GM21576 (cell line): ENCODE measurements at regions not wholly inside any gene's neighbourhood (a gene's known extent, or its start where the extent isn't known, plus 50 kb on each side); places are given as distances from the start of the nearest gene placed in this dataset.

Source experiments
- ATAC-seq: cut with Tn5 transposase; IDR thresholded peaks from one replicate; pipeline ENCODE4 v1.9.1; 2021; ENCODE audit warnings: mild to moderate bottlenecking, moderate library complexity; ENCODE audit not compliant: unreplicated experiment

- ATAC-seq, result no peak
These were observed 89.4 kb upstream of the IGLL5 start for GRCh38 chr22:22798232-22798616.

- no peak for ATAC-seq
These were observed 88.9 kb upstream of the IGLL5 start for GRCh38 chr22:22798716-22799115.

GRCh38 chr22:22799561-22799960, 88.1 kb upstream of the IGLL5 start:
- no peak for ATAC-seq

- no peak for ATAC-seq
These were observed 86.9 kb upstream of the IGLL5 start for GRCh38 chr22:22800716-22801115.

- ATAC-seq, result no peak
These were observed 85.2 kb upstream of the IGLL5 start for GRCh38 chr22:22802339-22802970.

- no peak for ATAC-seq
These were observed 84.2 kb upstream of the IGLL5 start for GRCh38 chr22:22803285-22803853.

- no peak for ATAC-seq
These were observed 77.6 kb upstream of the IGLL5 start for GRCh38 chr22:22810018-22810427.

GRCh38 chr22:22810471-22810870, 77.1 kb upstream of the IGLL5 start:
- ATAC-seq, result no peak

- ATAC-seq, result no peak
These were observed 76.3 kb upstream of the IGLL5 start for GRCh38 chr22:22811016-22812009.

GRCh38 chr22:22812031-22812905, 75.3 kb upstream of the IGLL5 start:
- ATAC-seq, result no peak

- no peak for ATAC-seq
These were observed 74.2 kb upstream of the IGLL5 start for GRCh38 chr22:22813126-22814075.

GRCh38 chr22:22814666-22815396, 72.8 kb upstream of the IGLL5 start:
- ATAC-seq, result no peak

- ATAC-seq, result no peak
These were observed 72.0 kb upstream of the IGLL5 start for GRCh38 chr22:22815397-22816170.

- no peak for ATAC-seq
These were observed 71.5 kb upstream of the IGLL5 start for GRCh38 chr22:22816171-22816514.

GRCh38 chr22:22816766-22817410, 70.7 kb upstream of the IGLL5 start:
- no peak for ATAC-seq

- no peak for ATAC-seq
These were observed 70.0 kb upstream of the IGLL5 start for GRCh38 chr22:22817468-22818201.

- no peak for ATAC-seq
These were observed 69.4 kb upstream of the IGLL5 start for GRCh38 chr22:22818202-22818538.
